ENCODE measurements at regions not wholly inside any gene's neighbourhood (a gene's known extent, or its start where the extent isn't known, plus 50 kb on each side); places are given as distances from the start of the nearest gene placed in this dataset.

- peaks cover 3% of the 10 kb centered on the region for H3K36me3 Mint-ChIP-seq (ENCODE audit: low read depth, unreplicated experiment)
- H3K9me3 Mint-ChIP-seq (ENCODE audit: unreplicated experiment): no peaks in the 10 kb centered on the region
- TF ChIP-seq, protein P1, sequence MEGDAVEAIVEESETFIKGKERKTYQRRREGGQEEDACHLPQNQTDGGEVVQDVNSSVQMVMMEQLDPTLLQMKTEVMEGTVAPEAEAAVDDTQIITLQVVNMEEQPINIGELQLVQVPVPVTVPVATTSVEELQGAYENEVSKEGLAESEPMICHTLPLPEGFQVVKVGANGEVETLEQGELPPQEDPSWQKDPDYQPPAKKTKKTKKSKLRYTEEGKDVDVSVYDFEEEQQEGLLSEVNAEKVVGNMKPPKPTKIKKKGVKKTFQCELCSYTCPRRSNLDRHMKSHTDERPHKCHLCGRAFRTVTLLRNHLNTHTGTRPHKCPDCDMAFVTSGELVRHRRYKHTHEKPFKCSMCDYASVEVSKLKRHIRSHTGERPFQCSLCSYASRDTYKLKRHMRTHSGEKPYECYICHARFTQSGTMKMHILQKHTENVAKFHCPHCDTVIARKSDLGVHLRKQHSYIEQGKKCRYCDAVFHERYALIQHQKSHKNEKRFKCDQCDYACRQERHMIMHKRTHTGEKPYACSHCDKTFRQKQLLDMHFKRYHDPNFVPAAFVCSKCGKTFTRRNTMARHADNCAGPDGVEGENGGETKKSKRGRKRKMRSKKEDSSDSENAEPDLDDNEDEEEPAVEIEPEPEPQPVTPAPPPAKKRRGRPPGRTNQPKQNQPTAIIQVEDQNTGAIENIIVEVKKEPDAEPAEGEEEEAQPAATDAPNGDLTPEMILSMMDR (IDR thresholded peaks at IDR 0.05; ENCODE audit: unreplicated experiment): no peak
- peak overlapping the region; percentile 82 for H3K4me3 Mint-ChIP-seq (ENCODE audit: unreplicated experiment)
- peaks cover 4% of the 10 kb centered on the region for H3K27me3 Mint-ChIP-seq (ENCODE audit: unreplicated experiment)
- H3K4me1 Mint-ChIP-seq (ENCODE audit: unreplicated experiment): peaks cover 7% of the 10 kb centered on the region
- peak; percentile 33 for DNase-seq (ENCODE audit: low spot score)
- H3K27ac Mint-ChIP-seq (ENCODE audit: unreplicated experiment): no peak overlapping the region
Measured at GRCh38 chr10:109456566-109457301, 466.6 kb downstream of the XPNPEP1 start.

DNA sequence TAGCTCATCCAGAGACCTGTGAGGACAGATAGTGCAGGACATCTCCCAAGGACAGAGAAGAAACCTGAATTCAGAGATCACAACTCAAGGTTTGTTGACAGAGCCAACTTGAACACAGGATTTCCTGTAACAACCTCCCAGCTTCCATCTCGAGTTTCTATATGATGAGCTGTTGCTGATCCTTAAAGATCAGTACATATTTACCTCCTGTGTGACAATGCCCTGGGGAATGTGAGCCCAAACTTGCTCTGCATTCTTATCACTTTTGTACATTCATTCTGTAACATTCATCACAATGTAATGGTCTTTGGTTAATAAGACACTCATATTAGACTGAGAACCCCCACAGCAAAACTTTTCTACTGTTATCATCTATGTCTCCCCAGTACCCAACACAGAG is 468.6 kb downstream of the XPNPEP1 start:
- peaks cover 7% of the 10 kb centered on the region for H3K4me1 Mint-ChIP-seq (ENCODE audit: unreplicated experiment)
- peaks cover 4% of the 10 kb centered on the region for H3K27me3 Mint-ChIP-seq (ENCODE audit: unreplicated experiment)
- H3K4me3 Mint-ChIP-seq (ENCODE audit: unreplicated experiment): no peak overlapping the region
- TF ChIP-seq, protein P1 (IDR thresholded peaks at IDR 0.05; ENCODE audit: unreplicated experiment): no peak
- no peaks in the 10 kb centered on the region for H3K9me3 Mint-ChIP-seq (ENCODE audit: unreplicated experiment)
- no peak overlapping the region for H3K27ac Mint-ChIP-seq (ENCODE audit: unreplicated experiment)
- no peak for DNase-seq (ENCODE audit: low spot score)
- peaks cover 3% of the 10 kb centered on the region for H3K36me3 Mint-ChIP-seq (ENCODE audit: low read depth, unreplicated experiment)

DNA sequence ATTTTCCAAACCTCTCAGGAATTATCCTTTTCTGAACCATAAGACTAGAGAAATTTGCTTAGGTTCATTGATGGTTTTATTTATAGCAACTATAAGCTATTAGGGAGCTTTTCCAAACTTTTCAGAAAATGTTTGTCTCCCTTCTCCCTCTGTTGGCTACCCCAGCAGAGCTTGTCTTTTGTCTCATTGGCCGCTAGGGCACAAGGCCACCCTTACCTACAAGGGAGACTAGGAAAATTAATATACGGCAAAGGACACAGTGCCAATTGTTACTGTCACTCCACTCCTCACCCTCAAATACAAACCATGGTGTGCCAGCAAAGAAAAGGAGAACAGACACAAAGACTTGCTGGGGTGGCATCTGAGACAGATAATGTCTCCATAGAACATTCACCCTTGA is 471.4 kb downstream of the XPNPEP1 start:
- Mint-ChIP-seq H3K27me3 (ENCODE audit: unreplicated experiment) (peaks cover 4% of the 10 kb centered on the region), H3K4me3 (ENCODE audit: unreplicated experiment) (no peak overlapping the region), H3K27ac (ENCODE audit: unreplicated experiment) (no peak overlapping the region), H3K36me3 (ENCODE audit: low read depth, unreplicated experiment) (no peaks in the 10 kb centered on the region), H3K9me3 (ENCODE audit: unreplicated experiment) (no peaks in the 10 kb centered on the region), H3K4me1 (ENCODE audit: unreplicated experiment) (peaks cover 7% of the 10 kb centered on the region)
- DNase-seq (ENCODE audit: low spot score): no peak
- TF ChIP-seq, protein P1 (IDR thresholded peaks at IDR 0.05; ENCODE audit: unreplicated experiment): no peak

DNA sequence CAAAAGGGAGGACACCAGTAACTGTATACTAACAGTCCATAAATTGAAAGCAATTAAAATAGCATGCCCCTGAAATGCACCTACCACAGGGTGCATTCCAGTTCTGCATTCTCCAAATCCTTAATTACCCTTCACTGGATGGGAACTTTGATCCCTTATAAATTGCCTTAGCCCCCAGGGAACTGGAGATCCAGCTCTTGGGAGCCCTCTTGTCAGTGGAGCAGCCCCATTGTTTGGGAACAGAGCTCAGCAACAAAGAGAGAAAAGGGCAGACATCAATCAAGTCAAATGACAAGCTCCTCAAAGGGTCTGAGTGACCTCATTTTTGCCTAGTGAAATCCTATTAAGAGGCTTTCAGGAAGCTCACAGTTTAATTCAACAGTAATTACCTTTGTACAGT is 472.6 kb downstream of the XPNPEP1 start:
- H3K4me3 Mint-ChIP-seq (ENCODE audit: unreplicated experiment): no peak overlapping the region
- H3K27ac Mint-ChIP-seq (ENCODE audit: unreplicated experiment): no peak overlapping the region

GRCh38 chr10:109433434-109433833 is 489.9 kb downstream of the XPNPEP1 start:
- Mint-ChIP-seq H3K36me3 (ENCODE audit: low read depth, unreplicated experiment) (no peaks in the 10 kb centered on the region), H3K4me1 (ENCODE audit: unreplicated experiment) (no peaks in the 10 kb centered on the region), H3K27ac (ENCODE audit: unreplicated experiment) (no peak overlapping the region), H3K9me3 (ENCODE audit: unreplicated experiment) (no peaks in the 10 kb centered on the region), H3K27me3 (ENCODE audit: unreplicated experiment) (no peaks in the 10 kb centered on the region), H3K4me3 (ENCODE audit: unreplicated experiment) (no peak overlapping the region)
- TF ChIP-seq, protein P1 (IDR thresholded peaks at IDR 0.05; ENCODE audit: unreplicated experiment): no peak
- no peak for DNase-seq (ENCODE audit: low spot score)

More for the DNA sequence above, 472.6 kb downstream of the XPNPEP1 start:
- Mint-ChIP-seq H3K4me1 (ENCODE audit: unreplicated experiment) (peaks cover 7% of the 10 kb centered on the region), H3K9me3 (ENCODE audit: unreplicated experiment) (no peaks in the 10 kb centered on the region), H3K36me3 (ENCODE audit: low read depth, unreplicated experiment) (no peaks in the 10 kb centered on the region), H3K27me3 (ENCODE audit: unreplicated experiment) (no peaks in the 10 kb centered on the region)
- no peak for DNase-seq (ENCODE audit: low spot score)
- TF ChIP-seq, protein P1 (IDR thresholded peaks at IDR 0.05; ENCODE audit: unreplicated experiment): no peak

Data from endothelial cell (in vitro differentiated cells).